HEK293T (cell line): ENCODE measurements at regions not wholly inside any gene's neighbourhood (a gene's known extent, or its start where the extent isn't known, plus 50 kb on each side); places are given as distances from the start of the nearest gene placed in this dataset.

Experiments
- FOXA1 ChIP-seq: fragments of 450-650 bp; IDR thresholded peaks from 2 replicates; pipeline ENCODE4 v1.6.1; 2016; ENCODE audit warnings: mild to moderate bottlenecking
- FOXM1 ChIP-seq: fragments of 450-650 bp; IDR thresholded peaks from 2 replicates; pipeline ENCODE4 v1.6.1; 2017; ENCODE audit warnings: mild to moderate bottlenecking, borderline replicate concordance
- HDGF ChIP-seq: fragments of 450-650 bp; IDR thresholded peaks from 2 replicates; pipeline ENCODE4 v1.6.1; 2017; ENCODE audit warnings: antibody characterized with exemption, borderline replicate concordance
- NFRKB ChIP-seq: fragments of 450-650 bp; IDR thresholded peaks from 2 replicates; pipeline ENCODE4 v1.6.1; 2016; ENCODE audit warnings: mild to moderate bottlenecking, moderate library complexity
- PKNOX1 ChIP-seq: fragments of 450-650 bp; IDR thresholded peaks from 2 replicates; pipeline ENCODE4 v1.6.1; 2016
- SUZ12 ChIP-seq: fragments of 450-650 bp; IDR thresholded peaks from 2 replicates; pipeline ENCODE4 v1.6.1; 2016; ENCODE audit warnings: mild to moderate bottlenecking
- TARDBP ChIP-seq: fragments of 450-650 bp; IDR thresholded peaks from 2 replicates; pipeline ENCODE4 v1.6.1; 2016
- ZNF384 ChIP-seq: fragments of 450-650 bp; IDR thresholded peaks from 2 replicates; pipeline ENCODE4 v1.6.1; 2016

- TF ChIP-seq TARDBP (no peak), HDGF (no peak), NFRKB (no peak), SUZ12 (no peak), FOXM1 (no peak), ZNF384 (no peak), FOXA1 (no peak), PKNOX1 (no peak)
Observed at GRCh38 chr3:72461787-72462186, 386.5 kb downstream of the SHQ1 start.
